HCT116 (cell line): ENCODE measurements at regions not wholly inside any gene's neighbourhood (a gene's known extent, or its start where the extent isn't known, plus 50 kb on each side); places are given as distances from the start of the nearest gene placed in this dataset.

ENCODE experiments used
- ATAC-seq: fragments of 200-7000 bp; cut with Tn5 transposase; 2 replicates; pipeline ENCODE4 v1.9.1; 2020; ENCODE audit warnings: mild to moderate bottlenecking, moderate library complexity
- BruUV-seq: library from RNA; stranded (reverse); fragments of 400-500 nt; replicated peaks from 2 replicates; lab custom pipeline; 2021; lab: Mats Ljungman, UMichigan
- CTCF ChIA-PET: fragments of 300-600 bp; sonication (Branson Sonifier 250); formaldehyde crosslinking; loops from one replicate; lab custom pipeline; 2021; ENCODE audit warnings: antibody characterized with exemption; lab: Charles Lee
- POLR2A ChIA-PET: fragments of 300-600, 350-600 bp; sonication (Branson Sonifier 250); formaldehyde crosslinking; loops from one replicate; lab custom pipeline; 2021; ENCODE audit warnings: antibody characterized with exemption; lab: Charles Lee
- RAD21 ChIA-PET, 2 experiments: fragments of 300-600 bp; sonication (Branson Sonifier 250); formaldehyde crosslinking; loops; one replicate each; lab custom pipeline; 2023; ENCODE audit warnings: low total read pairs in 2 of 2; ENCODE audit not compliant: uncharacterized antibody in 2 of 2, unreplicated experiment in 2 of 2, low non-redundant PET in 1 of 2; lab: Charles Lee
- DNase-seq: peaks from one replicate; pipeline ENCODE4 v3.0.0-alpha.2; 2010; ENCODE audit warnings: low read depth, low spot score
- H2AFZ ChIP-seq: fragments of 200-600 bp; shearing (Covaris generic), sonication (generic); 2 replicates; pipeline ENCODE4 v1.6.1; 2017; ENCODE audit warnings: low read depth, mixed run types, mixed read lengths, antibody characterized with exemption, low read length; ENCODE audit not compliant: poor library complexity, severe bottlenecking
- H3K27ac ChIP-seq: 2 replicates; pipeline ENCODE4 v1.5.1; 2012; ENCODE audit warnings: low read depth, low read length
- H3K27me3 ChIP-seq: fragments of 200-600 bp; sonication (generic); 2 replicates; pipeline ENCODE4 v1.6.1; 2016; ENCODE audit warnings: mixed run types, low read length, mixed read lengths; ENCODE audit not compliant: insufficient read depth
- H3K36me3 ChIP-seq, 2 experiments: fragments of 200-500 bp in 1 of 2; fragments of 200-600 bp in 1 of 2; sonication (Bioruptor generic) in 1 of 2; sonication (generic) in 1 of 2; 2 replicates each; pipeline versions ENCODE4 v1.5.1 to v1.6.1; 2014 to 2016; ENCODE audit warnings: low read length in 2 of 2, inconsistent platforms in 1 of 2, mixed read lengths in 1 of 2, mixed run types in 1 of 2; ENCODE audit not compliant: insufficient read depth in 2 of 2, control insufficient read depth in 1 of 2
- H3K4me1 ChIP-seq, 2 experiments: fragments of 200-600 bp in 1 of 2; sonication (generic) in 1 of 2; 2 replicates each; pipeline versions ENCODE4 v1.5.1 to v1.6.1; 2012 to 2017; ENCODE audit warnings: low read length in 2 of 2, inconsistent platforms in 1 of 2, mild to moderate bottlenecking in 1 of 2, mixed read lengths in 1 of 2, mixed run types in 1 of 2, moderate library complexity in 1 of 2; ENCODE audit not compliant: insufficient read depth in 2 of 2, control insufficient read depth in 1 of 2
- H3K4me2 ChIP-seq: fragments of 200-600 bp; sonication (generic); 2 replicates; pipeline ENCODE4 v1.6.1; 2017; ENCODE audit warnings: mixed run types, low read length, mixed read lengths
- H3K4me3 ChIP-seq, 2 experiments: fragments of 200-600 bp in 1 of 2; sonication (generic) in 1 of 2; replicated peaks in 1 of 2; 2 replicates each; pipeline ENCODE4 v1.5.1; 2011 to 2016; ENCODE audit warnings: low read length in 2 of 2, control low read depth in 1 of 2, low read depth in 1 of 2, mild to moderate bottlenecking in 1 of 2, mixed read lengths in 1 of 2, mixed run types in 1 of 2
- H3K79me2 ChIP-seq: fragments of 200-600 bp; sonication (generic); 2 replicates; pipeline ENCODE4 v1.6.1; 2017; ENCODE audit warnings: mild to moderate bottlenecking, mixed run types, low read length, moderate library complexity, mixed read lengths; ENCODE audit not compliant: insufficient read depth
- H3K9ac ChIP-seq: fragments of 200-600 bp; sonication (generic); 2 replicates; pipeline ENCODE4 v1.6.1; 2016; ENCODE audit warnings: low read length, mixed read lengths
- H3K9me2 ChIP-seq: fragments of 200-600 bp; sonication (generic), shearing (Covaris generic); 2 replicates; pipeline ENCODE4 v1.6.1; 2017; ENCODE audit warnings: mixed run types, mild to moderate bottlenecking, moderate library complexity; ENCODE audit not compliant: insufficient read depth
- H3K9me3 ChIP-seq, 2 experiments: fragments of 200-500 bp in 1 of 2; fragments of 200-600 bp in 1 of 2; sonication (Bioruptor generic) in 1 of 2; sonication (generic) in 1 of 2; 2 replicates each; pipeline ENCODE4 v1.6.1; 2014 to 2017; ENCODE audit warnings: low read length in 2 of 2, mixed read lengths in 2 of 2, inconsistent platforms in 1 of 2, low read depth in 1 of 2, mild to moderate bottlenecking in 1 of 2, mixed run types in 1 of 2, moderate library complexity in 1 of 2; ENCODE audit not compliant: control insufficient read depth in 1 of 2, insufficient read depth in 1 of 2
- H4K20me1 ChIP-seq: fragments of 200-600 bp; sonication (generic), shearing (Covaris generic); 2 replicates; pipeline ENCODE4 v1.6.1; 2017; ENCODE audit warnings: mixed run types, mild to moderate bottlenecking, moderate library complexity; ENCODE audit not compliant: insufficient read depth
- CBX3 ChIP-seq: IDR thresholded peaks from 2 replicates; pipeline ENCODE4 v1.6.1; 2012; ENCODE audit warnings: low read depth
- CEBPB ChIP-seq: IDR thresholded peaks from 2 replicates; pipeline ENCODE4 v1.6.1; 2012; ENCODE audit warnings: low read depth
- EGR1 ChIP-seq: IDR thresholded peaks from 2 replicates; pipeline ENCODE4 v1.6.1; 2012; ENCODE audit warnings: low read depth
- ELF1 ChIP-seq: IDR thresholded peaks from 2 replicates; pipeline ENCODE4 v1.6.1; 2012; ENCODE audit warnings: low read depth, borderline replicate concordance
- EZH2 ChIP-seq: fragments of 200-600 bp; sonication (generic); IDR thresholded peaks from 2 replicates; pipeline ENCODE4 v1.6.1; 2017; ENCODE audit warnings: antibody characterized with exemption, mixed run types
- EZH2phosphoT487 ChIP-seq: fragments of 200-600 bp; IDR thresholded peaks from 2 replicates; pipeline ENCODE4 v1.6.1; 2018; ENCODE audit warnings: antibody characterized with exemption, borderline replicate concordance
- JUND ChIP-seq: IDR thresholded peaks from 2 replicates; pipeline ENCODE4 v1.6.1; 2012
- POLR2AphosphoS5 ChIP-seq: IDR thresholded peaks from 2 replicates; pipeline ENCODE4 v1.6.1; 2011; ENCODE audit warnings: mild to moderate bottlenecking, low read depth, low read length, moderate library complexity
- RAD21 ChIP-seq: IDR thresholded peaks from 2 replicates; pipeline ENCODE4 v1.6.1; 2012; ENCODE audit warnings: low read depth, mild to moderate bottlenecking
- SIN3A ChIP-seq: IDR thresholded peaks from 2 replicates; pipeline ENCODE4 v1.6.1; 2012; ENCODE audit warnings: low read depth
- SP1 ChIP-seq: IDR thresholded peaks from 2 replicates; pipeline ENCODE4 v1.6.1; 2012; ENCODE audit warnings: low read depth
- SRF ChIP-seq: IDR thresholded peaks from 2 replicates; pipeline ENCODE4 v1.6.1; 2012; ENCODE audit warnings: low read depth
- TCF7L2 ChIP-seq: IDR thresholded peaks from 2 replicates; pipeline ENCODE4 v1.7.0; 2011; ENCODE audit warnings: borderline replicate concordance, inconsistent platforms; ENCODE audit not compliant: insufficient read depth, insufficient read length; ENCODE audit errors: extremely low read depth
- YY1 ChIP-seq: IDR thresholded peaks from 2 replicates; pipeline ENCODE4 v1.6.1; 2011; ENCODE audit warnings: low read length, low read depth, moderate library complexity, mild to moderate bottlenecking; ENCODE audit not compliant: insufficient replicate concordance; ENCODE audit errors: extremely low read depth
- ZNF274 ChIP-seq: fragments of 200-500 bp; sonication (Bioruptor generic); IDR thresholded peaks from 2 replicates; pipeline ENCODE4 v1.6.1; 2014; ENCODE audit warnings: mild to moderate bottlenecking, low read depth, low read length, inconsistent platforms
- intact Hi-C: fragments of 100-400 bp; cut with micrococcal nuclease; formaldehyde crosslinking; loops from 2 replicates; pipeline ENCODE4 v1.10.0; 2022
- TF ChIP-seq, protein P1 (sequence below): IDR thresholded peaks from 2 replicates; pipeline ENCODE4 v1.6.1; 2011; ENCODE audit warnings: mild to moderate bottlenecking, low read length, moderate library complexity; ENCODE audit not compliant: insufficient replicate concordance; ENCODE audit errors: extremely low read depth
- TF ChIP-seq, protein P2 (sequence below): IDR thresholded peaks from 2 replicates; pipeline ENCODE4 v1.6.1; 2012
- TF ChIP-seq, protein P3 (sequence below), 3 experiments: fragments of 200-600 bp in 1 of 3; sonication (generic) in 1 of 3; IDR thresholded peaks in 2 of 3; conservative IDR thresholded peaks in 1 of 3; 2 replicates each; pipeline ENCODE4 v1.5.1; 2012 to 2017; ENCODE audit warnings: low read depth in 2 of 3, low read length in 2 of 3, antibody characterized with exemption in 1 of 3, borderline replicate concordance in 1 of 3, control low read depth in 1 of 3, mild to moderate bottlenecking in 1 of 3, mixed read lengths in 1 of 3, mixed run types in 1 of 3, moderate library complexity in 1 of 3; ENCODE audit not compliant: insufficient read depth in 1 of 3

DNA sequence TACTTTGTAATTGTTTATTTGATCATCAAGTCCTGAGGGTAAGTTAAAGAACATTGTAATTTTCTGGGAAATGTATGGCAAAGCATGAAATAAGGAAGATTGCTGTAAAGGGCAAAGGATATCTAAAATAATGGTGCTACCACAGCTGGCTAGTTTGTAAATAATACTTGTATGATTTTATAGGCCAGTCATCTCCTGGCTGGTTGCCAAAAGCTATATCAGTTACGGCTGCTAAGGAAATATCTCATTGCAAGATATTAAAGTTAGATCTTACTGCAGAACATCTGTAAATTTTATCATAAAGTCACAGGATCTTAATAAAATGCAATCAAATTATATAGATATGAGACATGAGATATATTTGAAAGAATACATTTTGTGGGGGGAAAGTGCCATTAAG is 150.8 kb upstream of the CXCL13 start:
- no peak overlapping the region for H3K9ac ChIP-seq
- intact Hi-C loops = no loop called here
- TF ChIP-seq EGR1 (no peak), SRF (no peak), CBX3 (no peak), POLR2AphosphoS5 (no peak), SIN3A (no peak), CEBPB (no peak), ZNF274 (no peak), EZH2phosphoT487 (no peak), YY1 (no peak), JUND (no peak), EZH2 (no peak), TCF7L2 (no peak), RAD21 (no peak), ELF1 (no peak), SP1 (no peak)
- TF ChIP-seq, protein P1, sequence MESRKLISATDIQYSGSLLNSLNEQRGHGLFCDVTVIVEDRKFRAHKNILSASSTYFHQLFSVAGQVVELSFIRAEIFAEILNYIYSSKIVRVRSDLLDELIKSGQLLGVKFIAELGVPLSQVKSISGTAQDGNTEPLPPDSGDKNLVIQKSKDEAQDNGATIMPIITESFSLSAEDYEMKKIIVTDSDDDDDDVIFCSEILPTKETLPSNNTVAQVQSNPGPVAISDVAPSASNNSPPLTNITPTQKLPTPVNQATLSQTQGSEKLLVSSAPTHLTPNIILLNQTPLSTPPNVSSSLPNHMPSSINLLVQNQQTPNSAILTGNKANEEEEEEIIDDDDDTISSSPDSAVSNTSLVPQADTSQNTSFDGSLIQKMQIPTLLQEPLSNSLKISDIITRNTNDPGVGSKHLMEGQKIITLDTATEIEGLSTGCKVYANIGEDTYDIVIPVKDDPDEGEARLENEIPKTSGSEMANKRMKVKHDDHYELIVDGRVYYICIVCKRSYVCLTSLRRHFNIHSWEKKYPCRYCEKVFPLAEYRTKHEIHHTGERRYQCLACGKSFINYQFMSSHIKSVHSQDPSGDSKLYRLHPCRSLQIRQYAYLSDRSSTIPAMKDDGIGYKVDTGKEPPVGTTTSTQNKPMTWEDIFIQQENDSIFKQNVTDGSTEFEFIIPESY = no peak
- TF ChIP-seq, protein P2, sequence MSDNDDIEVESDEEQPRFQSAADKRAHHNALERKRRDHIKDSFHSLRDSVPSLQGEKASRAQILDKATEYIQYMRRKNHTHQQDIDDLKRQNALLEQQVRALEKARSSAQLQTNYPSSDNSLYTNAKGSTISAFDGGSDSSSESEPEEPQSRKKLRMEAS = no peak
- TF ChIP-seq, protein P3, sequence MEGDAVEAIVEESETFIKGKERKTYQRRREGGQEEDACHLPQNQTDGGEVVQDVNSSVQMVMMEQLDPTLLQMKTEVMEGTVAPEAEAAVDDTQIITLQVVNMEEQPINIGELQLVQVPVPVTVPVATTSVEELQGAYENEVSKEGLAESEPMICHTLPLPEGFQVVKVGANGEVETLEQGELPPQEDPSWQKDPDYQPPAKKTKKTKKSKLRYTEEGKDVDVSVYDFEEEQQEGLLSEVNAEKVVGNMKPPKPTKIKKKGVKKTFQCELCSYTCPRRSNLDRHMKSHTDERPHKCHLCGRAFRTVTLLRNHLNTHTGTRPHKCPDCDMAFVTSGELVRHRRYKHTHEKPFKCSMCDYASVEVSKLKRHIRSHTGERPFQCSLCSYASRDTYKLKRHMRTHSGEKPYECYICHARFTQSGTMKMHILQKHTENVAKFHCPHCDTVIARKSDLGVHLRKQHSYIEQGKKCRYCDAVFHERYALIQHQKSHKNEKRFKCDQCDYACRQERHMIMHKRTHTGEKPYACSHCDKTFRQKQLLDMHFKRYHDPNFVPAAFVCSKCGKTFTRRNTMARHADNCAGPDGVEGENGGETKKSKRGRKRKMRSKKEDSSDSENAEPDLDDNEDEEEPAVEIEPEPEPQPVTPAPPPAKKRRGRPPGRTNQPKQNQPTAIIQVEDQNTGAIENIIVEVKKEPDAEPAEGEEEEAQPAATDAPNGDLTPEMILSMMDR (IDR thresholded peaks at IDR 0.05 in 2 of 3, conservative IDR thresholded peaks at IDR 0.05 in 1 of 3; ENCODE audit: borderline replicate concordance in 1 of 3, insufficient read depth in 1 of 3, low read depth in 2 of 3, low read length in 2 of 3) = no peak
- no peak overlapping the region for H3K4me2 ChIP-seq
- POLR2A ChIA-PET = no interaction called here
- no peaks in the 10 kb centered on the region for H3K9me3 ChIP-seq
- BruUV-seq = no TSS peak
- H4K20me1 ChIP-seq = no peaks in the 10 kb centered on the region
- ATAC-seq (no peak), DNase-seq (no peak)
- no peaks in the 10 kb centered on the region for H3K9me2 ChIP-seq
- H3K27ac ChIP-seq = no peak overlapping the region
- H3K4me1 ChIP-seq = no peaks in the 10 kb centered on the region
- no peaks in the 10 kb centered on the region for H3K79me2 ChIP-seq
- no peaks in the 10 kb centered on the region for H3K36me3 ChIP-seq
- H3K27me3 ChIP-seq = no peaks in the 10 kb centered on the region
- H2AFZ ChIP-seq = no peak overlapping the region
- no peak overlapping the region for H3K4me3 ChIP-seq
- CTCF ChIA-PET = no interaction called here
- RAD21 ChIA-PET = no interaction called here
